GM19397 (cell line): ENCODE measurements at regions not wholly inside any gene's neighbourhood (a gene's known extent, or its start where the extent isn't known, plus 50 kb on each side); places are given as distances from the start of the nearest gene placed in this dataset.

Experiments used
- ATAC-seq: cut with Tn5 transposase; IDR thresholded peaks from one replicate; pipeline ENCODE4 v1.9.1; 2021; ENCODE audit warnings: mild to moderate bottlenecking, moderate library complexity; ENCODE audit not compliant: unreplicated experiment

DNA sequence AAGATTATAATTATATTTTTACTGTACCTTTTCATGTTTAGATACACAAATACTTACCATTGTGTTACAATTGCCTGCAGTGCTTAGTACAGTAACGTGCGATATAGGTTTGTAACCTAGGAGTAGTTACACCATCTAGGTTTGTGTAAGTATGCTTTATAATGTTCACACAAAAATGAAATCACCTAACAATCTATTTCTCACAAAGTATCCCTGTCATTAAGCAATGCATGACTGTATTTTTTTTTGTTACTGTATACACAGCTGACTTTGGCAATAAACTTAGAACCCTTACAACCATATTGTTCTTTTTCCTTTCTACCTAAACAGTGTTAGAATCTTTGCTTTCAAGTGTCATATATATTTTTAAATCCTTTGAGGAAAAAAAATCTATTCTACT lies 303.0 kb upstream of the E2F7 start:
- ATAC-seq = no peak

DNA sequence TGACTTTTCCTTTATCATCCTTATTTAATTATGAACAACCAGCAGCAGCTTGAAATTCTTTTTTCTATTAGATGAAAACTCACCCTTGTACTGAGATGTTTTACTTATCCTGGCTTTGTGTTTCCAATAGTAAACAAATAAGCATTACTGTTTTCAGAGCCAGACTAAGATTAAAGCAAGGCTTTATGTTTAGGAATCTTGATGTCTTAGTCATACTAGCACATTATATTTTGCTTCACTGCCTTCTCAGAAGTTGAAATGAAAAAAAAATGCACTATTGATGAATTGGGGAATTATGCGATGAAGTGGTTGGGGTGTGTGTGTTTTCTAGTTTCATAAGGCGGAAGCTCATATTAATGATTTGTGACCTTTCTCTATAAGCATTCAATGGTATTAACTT lies 301.2 kb upstream of the E2F7 start:
- ATAC-seq = no peak

GRCh38 chr12:77364400-77364799 lies 299.0 kb upstream of the E2F7 start:
- ATAC-seq = no peak

DNA sequence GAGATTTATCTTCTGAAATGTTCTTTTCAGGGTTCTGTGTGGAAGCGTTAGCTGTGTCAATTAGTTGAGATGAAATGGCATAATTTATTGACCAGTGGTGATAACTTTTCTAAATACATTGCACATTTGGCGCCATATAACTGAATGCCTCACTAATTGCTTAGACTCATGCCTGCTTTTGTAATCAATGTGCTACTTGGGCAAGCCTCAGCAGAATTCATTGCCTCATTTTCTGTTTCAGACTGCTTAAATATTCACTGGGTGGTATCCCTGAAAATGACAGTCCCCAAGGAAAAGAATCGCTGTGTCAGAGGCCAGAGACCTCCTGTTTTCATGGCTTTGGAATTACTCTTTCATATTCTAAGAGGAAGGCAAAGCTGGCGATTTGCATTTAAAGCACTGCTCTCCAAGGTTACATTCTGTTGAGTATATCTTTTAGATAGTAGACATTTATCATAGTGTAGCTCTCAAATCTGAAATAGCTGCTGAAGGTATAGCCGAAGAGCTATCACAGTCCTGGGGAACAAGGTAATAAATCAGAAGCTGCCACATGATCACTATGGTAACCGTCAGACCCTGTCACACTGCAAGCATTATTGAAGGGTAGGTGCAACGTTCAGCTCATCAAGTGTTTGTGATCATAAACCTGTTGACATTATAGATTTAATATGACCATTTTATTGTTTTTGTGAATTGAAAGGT lies 297.3 kb upstream of the E2F7 start:
- no peak for ATAC-seq

DNA sequence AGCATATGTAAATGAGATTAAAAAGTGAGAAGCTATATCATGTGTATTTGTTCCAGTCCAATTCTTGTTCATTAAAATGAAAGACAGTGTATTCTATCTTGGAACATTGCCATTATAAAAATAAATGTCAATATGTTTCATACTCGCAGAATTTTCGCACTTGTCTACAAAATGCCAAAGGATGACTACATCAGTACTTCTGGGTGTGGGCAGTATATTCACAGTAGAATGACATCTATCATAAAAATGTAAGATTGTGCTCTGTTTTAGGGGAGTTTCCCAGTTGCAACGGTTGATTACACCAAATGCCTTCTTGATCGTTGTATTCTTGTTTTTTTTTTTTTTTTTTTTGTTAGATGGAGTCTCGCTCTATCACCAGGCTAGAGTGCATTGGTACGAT lies 292.3 kb upstream of the E2F7 start:
- no peak for ATAC-seq

DNA sequence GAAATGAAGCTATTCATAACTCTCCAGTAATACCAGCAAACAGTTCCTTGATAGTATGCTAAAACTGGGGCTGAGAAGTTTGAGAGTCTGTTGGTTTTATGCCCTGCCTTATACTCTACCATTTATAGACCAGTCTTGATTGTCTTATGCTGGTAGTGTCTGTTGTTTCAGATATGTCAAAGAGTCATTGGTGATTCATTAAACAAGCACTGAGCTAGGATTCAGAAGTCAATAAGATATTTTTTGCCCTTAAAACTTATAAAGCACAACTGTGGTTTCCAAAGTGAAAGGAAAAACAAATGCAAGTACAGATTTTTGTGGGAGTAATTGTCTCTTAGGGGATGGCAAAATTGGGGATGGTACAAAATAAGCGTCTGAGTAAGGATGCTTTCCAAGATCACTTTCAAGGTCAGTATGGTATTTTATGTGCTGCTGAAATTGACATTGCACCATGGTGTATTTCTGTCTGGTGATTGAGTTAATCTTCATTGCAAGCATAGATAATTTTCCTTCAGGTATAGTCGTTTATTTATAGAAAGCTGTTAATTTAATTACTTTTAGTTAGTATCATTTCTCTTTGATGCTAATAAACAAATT lies 289.5 kb upstream of the E2F7 start:
- ATAC-seq = no peak

DNA sequence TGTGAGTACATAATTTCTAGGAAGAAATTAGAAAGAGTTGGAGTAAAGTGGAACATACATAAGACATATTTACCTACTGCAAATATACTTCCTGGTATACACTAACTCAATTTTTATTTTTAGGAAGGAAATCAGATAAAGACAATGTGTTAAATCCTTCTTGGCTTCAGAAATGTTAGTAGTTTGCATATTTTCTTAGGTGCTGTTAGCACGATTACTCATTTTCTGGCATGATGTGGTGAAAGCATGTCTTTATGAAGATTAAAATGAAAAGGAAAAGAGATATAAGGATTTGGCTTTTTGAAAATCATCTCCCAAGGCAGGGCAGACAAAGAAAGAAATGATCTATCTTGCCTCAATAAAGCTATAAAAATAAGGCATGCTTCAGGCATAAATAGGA lies 287.6 kb upstream of the E2F7 start:
- no peak for ATAC-seq

GRCh38 chr12:77351860-77352259 lies 286.5 kb upstream of the E2F7 start:
- ATAC-seq = no peak

GRCh38 chr12:77349689-77350370 lies 284.5 kb upstream of the E2F7 start:
- ATAC-seq = no peak

GRCh38 chr12:77347017-77347416 lies 281.6 kb upstream of the E2F7 start:
- no peak for ATAC-seq

- no peak for ATAC-seq
Measured at GRCh38 chr12:77345336-77345735, 280.0 kb upstream of the E2F7 start.

DNA sequence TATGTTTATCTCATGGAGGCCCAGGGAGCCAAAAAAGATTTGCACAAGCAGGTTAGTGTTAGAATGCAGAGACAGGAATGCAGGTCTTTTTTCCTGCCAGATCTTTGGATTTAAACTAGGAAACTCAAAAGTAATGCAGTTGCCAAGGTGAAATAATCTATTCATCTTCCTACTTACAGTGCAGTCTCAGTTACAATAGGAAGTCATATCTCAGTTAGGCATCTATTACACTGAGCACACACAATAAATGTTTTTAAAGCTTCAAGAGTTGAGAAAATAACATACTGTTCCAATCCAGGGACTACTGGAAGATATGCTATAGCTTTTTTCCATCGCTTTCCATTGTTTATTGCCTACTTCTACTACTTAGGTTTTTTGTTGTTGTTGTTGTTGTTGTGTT lies 279.3 kb upstream of the E2F7 start:
- no peak for ATAC-seq

- ATAC-seq = no peak
Measured at GRCh38 chr12:77343291-77343690, 277.9 kb upstream of the E2F7 start.

DNA sequence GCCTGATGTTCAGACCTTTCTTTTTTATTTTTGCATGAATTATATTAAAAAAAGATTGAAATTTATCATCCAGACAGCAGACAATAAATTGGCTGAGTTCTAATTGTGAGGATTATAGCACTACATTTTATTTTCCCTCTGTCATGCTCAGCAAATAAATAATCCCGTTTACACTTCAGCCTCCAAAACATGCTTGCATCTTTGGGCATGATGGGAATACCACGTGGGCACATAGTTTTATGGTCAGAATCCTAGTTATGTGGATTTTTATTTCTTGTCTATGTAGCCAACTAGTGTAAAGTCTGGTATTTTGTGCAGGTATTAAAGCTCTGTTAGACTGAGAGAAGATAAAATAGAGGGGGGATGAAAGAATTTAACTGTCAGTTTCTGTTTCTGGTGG lies 276.9 kb upstream of the E2F7 start:
- no peak for ATAC-seq

DNA sequence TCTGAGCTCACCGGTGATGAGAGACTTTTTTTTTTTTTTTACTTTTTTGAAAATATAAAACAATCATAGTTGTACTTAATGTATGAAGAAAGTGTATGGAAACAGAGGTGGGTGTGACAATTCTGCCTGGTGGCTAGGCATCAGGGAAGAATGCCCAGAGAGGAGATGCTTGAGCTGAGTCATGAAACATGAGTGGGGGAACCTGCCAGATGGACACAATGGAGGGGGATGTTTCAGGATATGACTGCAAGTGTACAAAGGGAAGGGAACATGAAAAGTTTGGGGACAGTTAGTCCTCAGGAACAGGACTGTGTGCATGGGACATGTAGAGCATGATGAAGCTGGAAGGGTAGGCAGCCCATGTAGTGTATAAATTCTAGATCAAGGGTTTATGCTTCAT lies 274.2 kb upstream of the E2F7 start:
- no peak for ATAC-seq

DNA sequence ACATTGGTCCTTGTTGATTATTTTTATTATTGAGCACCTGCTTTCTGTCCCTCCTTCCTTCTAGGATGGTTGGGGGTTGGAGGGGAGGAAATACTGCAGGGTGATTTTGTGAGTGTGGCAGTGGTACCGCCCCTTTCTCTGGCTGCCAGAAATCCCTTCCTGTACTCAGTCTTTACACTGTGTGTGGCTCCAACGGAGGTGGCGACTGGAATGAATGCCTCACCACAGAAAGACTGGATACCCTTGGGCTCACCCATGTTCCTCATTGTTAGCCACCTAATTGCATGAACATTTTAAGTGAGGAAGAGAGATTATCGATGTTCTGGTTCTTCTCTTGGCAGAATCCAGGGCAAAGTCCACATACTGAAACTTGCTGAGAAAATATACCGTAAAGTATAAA lies 272.0 kb upstream of the E2F7 start:
- ATAC-seq = no peak

DNA sequence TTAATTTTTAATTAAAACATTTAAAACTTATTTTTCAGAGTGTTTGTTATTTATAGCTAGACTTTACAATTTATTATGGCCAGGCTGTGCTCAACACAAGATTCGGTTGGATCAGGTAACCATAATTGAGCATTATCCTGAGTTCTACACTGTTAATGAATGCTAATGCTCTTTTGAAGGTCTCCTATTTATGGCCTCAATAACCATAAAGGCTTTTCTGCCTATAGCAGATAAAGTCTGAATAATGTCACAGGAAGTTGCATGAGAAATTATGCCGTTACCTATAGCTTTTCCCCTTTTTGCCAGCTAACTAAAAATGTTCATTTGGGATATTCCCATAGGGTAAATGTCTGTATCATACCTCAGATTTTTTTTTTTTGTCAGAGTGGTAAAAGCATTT lies 269.4 kb upstream of the E2F7 start:
- no peak for ATAC-seq

DNA sequence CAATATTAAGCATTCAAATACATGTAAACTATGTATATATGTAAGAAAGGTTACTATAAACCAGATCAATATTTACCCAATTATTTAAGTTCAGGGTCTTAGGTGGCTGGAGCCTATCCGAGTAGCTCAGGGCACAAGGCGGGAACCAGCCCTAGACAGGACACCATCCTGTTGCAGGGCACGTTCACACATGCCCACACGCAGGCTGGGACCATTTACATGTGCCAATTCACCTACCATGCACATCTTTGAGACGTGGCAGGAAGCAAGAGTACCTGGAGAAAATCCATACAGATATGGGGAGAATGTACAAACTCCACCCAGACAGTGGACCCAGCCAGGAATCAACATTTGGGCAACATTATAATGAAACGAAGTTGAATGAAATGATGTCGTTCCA lies 263.0 kb upstream of the E2F7 start:
- no peak for ATAC-seq

DNA sequence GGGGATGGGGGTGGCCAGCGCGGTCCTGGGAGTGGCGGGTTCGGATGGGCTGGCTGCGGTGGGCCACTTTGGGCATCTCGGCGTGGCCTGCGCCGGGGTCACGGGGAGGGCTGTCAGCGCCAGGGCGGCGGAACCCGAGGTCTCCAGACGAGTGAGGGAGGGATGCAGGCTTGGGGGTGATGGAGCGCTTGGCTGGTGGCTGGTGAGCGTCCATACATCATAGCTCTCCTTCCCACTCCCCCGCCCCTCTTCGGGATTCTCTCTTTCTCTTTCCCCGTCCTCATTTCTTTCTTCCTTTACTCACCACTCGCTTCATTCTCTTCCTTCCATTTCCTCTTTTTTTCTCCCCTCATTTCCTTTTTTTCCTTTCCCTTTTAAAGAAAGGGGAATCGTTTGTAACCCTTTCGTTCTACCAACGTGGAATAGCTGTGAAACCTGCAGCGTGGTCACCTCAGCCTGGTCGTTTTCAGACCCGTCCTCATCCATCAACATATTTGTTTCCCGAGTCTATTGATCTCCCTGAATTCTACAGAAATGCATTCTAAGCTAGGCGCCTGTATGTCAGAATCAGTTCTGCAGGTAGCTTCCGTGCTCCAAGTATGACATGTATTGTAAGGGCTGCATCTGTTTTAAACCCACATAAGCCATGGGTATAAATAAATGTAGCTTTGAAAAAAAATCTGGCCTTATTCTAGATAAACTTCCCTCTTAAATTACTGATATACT lies 260.3 kb upstream of the E2F7 start:
- no peak for ATAC-seq

DNA sequence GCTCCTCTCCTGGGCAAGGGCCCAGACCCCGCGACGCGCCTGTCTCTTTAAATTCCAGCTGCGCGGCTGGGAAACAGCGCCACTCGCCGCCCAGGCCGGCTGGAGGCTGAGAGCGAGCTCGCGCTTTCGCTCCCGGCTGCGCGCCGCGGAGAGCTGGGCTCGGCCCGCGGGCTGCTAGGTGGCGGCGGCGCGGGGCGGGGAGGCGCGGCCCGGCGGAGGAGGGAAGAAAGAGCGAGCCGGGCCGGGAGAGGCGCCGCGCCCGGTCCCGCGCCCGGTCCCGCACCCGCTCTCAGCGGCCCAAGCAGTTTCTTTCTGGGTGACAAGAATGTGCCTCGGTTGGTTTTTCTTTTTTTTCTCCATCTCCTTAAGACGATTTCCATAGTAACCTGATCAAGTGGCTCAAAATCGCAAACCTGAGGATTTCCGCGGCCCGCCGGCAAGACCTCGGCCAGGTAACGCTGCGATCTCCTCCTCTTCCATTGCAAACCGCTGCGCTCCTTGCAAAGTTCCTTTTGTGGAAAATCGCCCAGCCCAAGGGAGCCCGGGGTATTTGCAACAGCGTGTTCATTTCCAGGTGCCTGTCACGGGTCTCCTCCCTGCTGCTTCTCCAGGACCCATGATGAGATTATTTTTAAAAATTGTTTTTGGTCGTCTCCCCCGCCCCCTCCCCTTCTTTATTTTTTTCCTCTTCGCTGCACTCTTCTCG lies 259.5 kb upstream of the E2F7 start:
- ATAC-seq = peak; percentile 96

- no peak for ATAC-seq
Measured at GRCh38 chr12:77324416-77324762, 259.0 kb upstream of the E2F7 start.
